A673 (cell line): ENCODE measurements at regions not wholly inside any gene's neighbourhood (a gene's known extent, or its start where the extent isn't known, plus 50 kb on each side); places are given as distances from the start of the nearest gene placed in this dataset.

Experiments
- EZH2 ChIP-seq: fragments of 200-600 bp; sonication (generic); IDR thresholded peaks from 2 replicates; pipeline ENCODE4 v1.6.1; 2017; ENCODE audit warnings: borderline replicate concordance, low read depth, mild to moderate bottlenecking, mixed read lengths, antibody characterized with exemption, low read length; ENCODE audit not compliant: poor library complexity, severe bottlenecking
- TF ChIP-seq, protein P1 (sequence below): fragments of 300-800, 200-600 bp; sonication (generic); conservative IDR thresholded peaks from 2 replicates; pipeline ENCODE4 v1.5.1; 2017; ENCODE audit warnings: low read depth, mild to moderate bottlenecking, antibody characterized with exemption, low read length, moderate library complexity, mixed read lengths

DNA sequence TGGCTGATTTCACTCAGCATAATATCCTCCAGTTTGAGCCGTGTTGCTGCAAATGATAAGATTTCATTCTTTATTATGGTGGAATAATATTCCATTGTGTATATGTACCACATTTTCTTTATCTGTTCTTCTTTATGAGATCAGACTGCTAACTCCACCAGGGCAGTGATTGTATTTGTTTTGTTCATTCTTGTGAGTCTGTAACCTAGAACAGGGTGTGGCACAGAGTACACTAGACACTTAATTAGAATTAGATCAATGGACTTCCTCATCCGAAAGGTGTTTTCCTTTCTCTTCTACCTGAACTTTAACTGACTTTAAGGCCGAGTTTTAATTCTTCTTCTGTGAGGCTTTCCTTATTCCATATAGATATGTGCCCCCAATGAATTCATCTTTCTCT, 551.0 kb downstream of the SNAPC1 start:
- TF ChIP-seq EZH2: no peak
- TF ChIP-seq, protein P1, sequence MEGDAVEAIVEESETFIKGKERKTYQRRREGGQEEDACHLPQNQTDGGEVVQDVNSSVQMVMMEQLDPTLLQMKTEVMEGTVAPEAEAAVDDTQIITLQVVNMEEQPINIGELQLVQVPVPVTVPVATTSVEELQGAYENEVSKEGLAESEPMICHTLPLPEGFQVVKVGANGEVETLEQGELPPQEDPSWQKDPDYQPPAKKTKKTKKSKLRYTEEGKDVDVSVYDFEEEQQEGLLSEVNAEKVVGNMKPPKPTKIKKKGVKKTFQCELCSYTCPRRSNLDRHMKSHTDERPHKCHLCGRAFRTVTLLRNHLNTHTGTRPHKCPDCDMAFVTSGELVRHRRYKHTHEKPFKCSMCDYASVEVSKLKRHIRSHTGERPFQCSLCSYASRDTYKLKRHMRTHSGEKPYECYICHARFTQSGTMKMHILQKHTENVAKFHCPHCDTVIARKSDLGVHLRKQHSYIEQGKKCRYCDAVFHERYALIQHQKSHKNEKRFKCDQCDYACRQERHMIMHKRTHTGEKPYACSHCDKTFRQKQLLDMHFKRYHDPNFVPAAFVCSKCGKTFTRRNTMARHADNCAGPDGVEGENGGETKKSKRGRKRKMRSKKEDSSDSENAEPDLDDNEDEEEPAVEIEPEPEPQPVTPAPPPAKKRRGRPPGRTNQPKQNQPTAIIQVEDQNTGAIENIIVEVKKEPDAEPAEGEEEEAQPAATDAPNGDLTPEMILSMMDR: no peak
